ENCODE measurements at regions not wholly inside any gene's neighbourhood (a gene's known extent, or its start where the extent isn't known, plus 50 kb on each side); places are given as distances from the start of the nearest gene placed in this dataset.

DNA sequence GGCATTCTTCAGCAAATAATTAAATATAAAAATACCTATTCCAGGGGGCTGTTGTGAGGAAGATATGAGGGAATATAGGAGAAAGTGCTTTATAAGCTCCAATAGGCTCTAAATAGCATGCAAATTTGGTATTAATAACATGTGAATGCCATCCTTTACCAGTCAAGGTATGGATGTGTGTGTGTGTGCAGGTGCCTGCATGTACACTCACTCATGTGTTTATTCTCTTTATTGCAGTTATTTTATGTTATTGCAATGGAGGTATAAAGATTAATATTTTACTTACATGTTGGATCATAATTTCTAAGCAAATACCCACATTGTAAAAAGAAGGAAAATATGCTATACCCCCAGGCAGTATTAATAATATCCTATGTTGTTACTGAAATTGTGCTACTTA lies 1093.0 kb upstream of the GYPC start:
- H3K27me3 ChIP-seq (ENCODE audit: control insufficient read depth, insufficient read depth, low read length), result no peaks in the 10 kb centered on the region
- no peak for DNase-seq (ENCODE audit: low read depth, low spot score)
- TF ChIP-seq, protein P1, sequence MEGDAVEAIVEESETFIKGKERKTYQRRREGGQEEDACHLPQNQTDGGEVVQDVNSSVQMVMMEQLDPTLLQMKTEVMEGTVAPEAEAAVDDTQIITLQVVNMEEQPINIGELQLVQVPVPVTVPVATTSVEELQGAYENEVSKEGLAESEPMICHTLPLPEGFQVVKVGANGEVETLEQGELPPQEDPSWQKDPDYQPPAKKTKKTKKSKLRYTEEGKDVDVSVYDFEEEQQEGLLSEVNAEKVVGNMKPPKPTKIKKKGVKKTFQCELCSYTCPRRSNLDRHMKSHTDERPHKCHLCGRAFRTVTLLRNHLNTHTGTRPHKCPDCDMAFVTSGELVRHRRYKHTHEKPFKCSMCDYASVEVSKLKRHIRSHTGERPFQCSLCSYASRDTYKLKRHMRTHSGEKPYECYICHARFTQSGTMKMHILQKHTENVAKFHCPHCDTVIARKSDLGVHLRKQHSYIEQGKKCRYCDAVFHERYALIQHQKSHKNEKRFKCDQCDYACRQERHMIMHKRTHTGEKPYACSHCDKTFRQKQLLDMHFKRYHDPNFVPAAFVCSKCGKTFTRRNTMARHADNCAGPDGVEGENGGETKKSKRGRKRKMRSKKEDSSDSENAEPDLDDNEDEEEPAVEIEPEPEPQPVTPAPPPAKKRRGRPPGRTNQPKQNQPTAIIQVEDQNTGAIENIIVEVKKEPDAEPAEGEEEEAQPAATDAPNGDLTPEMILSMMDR (IDR thresholded peaks at IDR 0.05; ENCODE audit: low read depth, low read length), result no peak
- ChIA-PET POLR2A (no interaction called here), CTCF (no interaction called here)
- no peak overlapping the region for H3K4me3 ChIP-seq (ENCODE audit: low read depth, low read length)
- H3K9me3 ChIP-seq (ENCODE audit: control insufficient read depth, insufficient read depth, low read length), result no peaks in the 10 kb centered on the region; the same call in 1 of the 2 replicates
- H3K27ac ChIP-seq (ENCODE audit: low read depth, low read length), result no peak overlapping the region

DNA sequence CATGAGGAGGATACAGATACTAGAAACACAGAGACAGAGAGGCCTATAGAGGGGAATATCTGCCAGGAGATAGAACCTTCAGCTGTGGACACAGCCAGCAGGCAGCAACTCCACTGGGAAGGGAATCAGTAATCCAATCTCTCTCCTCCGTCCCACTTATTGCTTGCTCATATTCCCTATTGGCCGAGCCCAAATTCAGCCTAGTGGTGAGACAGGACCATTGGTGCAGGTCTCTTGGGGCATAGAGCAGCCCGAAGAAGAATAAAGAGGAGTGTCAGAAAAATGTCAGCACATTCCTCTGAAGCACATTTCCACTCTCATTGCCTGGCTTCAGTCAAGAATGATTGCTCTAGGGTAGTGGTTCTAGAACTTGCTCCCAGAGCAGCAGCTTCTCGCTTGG lies 1091.5 kb upstream of the GYPC start:
- Histone ChIP-seq H3K27ac (ENCODE audit: low read depth, low read length) (no peak overlapping the region), H3K27me3 (ENCODE audit: control insufficient read depth, insufficient read depth, low read length) (no peaks in the 10 kb centered on the region), H3K4me3 (ENCODE audit: low read depth, low read length) (no peak overlapping the region), H3K9me3 (ENCODE audit: control insufficient read depth, insufficient read depth, low read length) (no peaks in the 10 kb centered on the region; the same call in 1 of the 2 replicates)
- DNase-seq (ENCODE audit: low read depth, low spot score), result no peak
- TF ChIP-seq, protein P1 (IDR thresholded peaks at IDR 0.05; ENCODE audit: low read depth, low read length), result no peak
- ChIA-PET CTCF (no interaction called here), POLR2A (no interaction called here)

DNA sequence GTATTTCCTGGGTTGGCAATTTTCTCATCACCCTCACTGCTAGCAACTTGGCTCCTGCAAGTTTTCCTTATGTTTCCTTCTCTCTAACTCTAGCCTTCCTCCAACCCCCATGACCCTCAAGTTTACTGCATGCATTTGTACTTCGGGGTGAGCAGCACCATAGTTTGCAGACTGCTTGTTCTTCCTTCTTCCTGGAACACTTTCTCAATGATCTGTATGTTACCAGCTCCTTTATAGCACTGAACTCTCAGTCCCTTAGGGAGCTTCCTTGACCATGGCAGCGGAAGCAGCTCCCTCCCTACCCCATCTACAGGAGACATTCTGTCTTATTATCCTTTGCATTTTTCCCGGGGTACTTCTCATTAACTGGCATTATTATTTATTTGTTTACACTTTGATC lies 1089.5 kb upstream of the GYPC start:
- CTCF ChIA-PET, result no interaction called here

DNA sequence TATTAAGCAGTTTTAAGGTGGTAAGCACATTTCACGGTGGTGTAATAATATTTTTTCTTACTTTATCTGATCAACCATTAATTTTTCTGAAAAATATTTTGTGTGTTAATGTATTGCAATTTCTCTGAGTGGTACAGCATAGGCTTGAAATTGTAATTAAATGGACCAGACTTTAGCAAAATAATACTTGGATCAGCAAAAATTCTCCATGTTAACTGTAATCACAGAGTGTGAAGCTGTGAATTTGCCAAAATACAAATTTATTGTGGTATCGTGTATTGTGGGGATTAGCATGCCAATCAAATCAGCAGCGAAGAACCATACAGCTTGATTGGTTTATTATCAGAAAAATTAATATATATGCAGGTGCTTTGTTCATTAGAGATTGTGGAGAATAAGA lies 1088.9 kb upstream of the GYPC start:
- H3K4me3 ChIP-seq (ENCODE audit: low read depth, low read length), result no peak overlapping the region
- no peak for DNase-seq (ENCODE audit: low read depth, low spot score)
- H3K27ac ChIP-seq (ENCODE audit: low read depth, low read length), result no peak overlapping the region
- no peaks in the 10 kb centered on the region; the same call in 1 of the 2 replicates for H3K9me3 ChIP-seq (ENCODE audit: control insufficient read depth, insufficient read depth, low read length)
- no peaks in the 10 kb centered on the region for H3K27me3 ChIP-seq (ENCODE audit: control insufficient read depth, insufficient read depth, low read length)
- POLR2A ChIA-PET, result no interaction called here
- TF ChIP-seq, protein P1 (IDR thresholded peaks at IDR 0.05; ENCODE audit: low read depth, low read length), result no peak
- CTCF ChIA-PET, result no interaction called here

More for the DNA sequence above, 1089.5 kb upstream of the GYPC start:
- H3K4me3 ChIP-seq (ENCODE audit: low read depth, low read length), result no peak overlapping the region
- no peaks in the 10 kb centered on the region; the same call in 1 of the 2 replicates for H3K9me3 ChIP-seq (ENCODE audit: control insufficient read depth, insufficient read depth, low read length)
- no peak for DNase-seq (ENCODE audit: low read depth, low spot score)
- POLR2A ChIA-PET, result no interaction called here
- H3K27ac ChIP-seq (ENCODE audit: low read depth, low read length), result no peak overlapping the region
- H3K27me3 ChIP-seq (ENCODE audit: control insufficient read depth, insufficient read depth, low read length), result no peaks in the 10 kb centered on the region
- TF ChIP-seq, protein P1 (IDR thresholded peaks at IDR 0.05; ENCODE audit: low read depth, low read length), result no peak

DNA sequence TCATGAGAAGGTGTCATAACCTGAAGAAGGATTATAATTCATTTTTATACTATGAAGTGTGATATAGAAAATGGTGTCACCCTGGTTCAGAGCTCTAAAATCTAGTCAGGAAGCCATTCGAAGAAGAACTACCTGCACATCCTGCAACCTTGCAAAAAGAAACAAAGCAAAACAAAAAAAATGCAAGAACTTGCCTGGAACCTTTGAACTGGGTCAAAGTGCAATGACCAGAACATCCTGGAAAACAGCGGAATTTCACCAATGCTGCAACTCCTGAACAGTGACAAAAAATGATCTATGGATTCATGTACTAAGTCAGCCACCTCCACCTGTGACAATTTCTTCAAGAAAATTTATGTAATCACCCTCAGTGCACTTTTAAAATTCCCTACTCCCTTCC lies 1083.3 kb upstream of the GYPC start:
- ChIA-PET POLR2A (no interaction called here), CTCF (no interaction called here)
- DNase-seq (ENCODE audit: low read depth, low spot score), result no peak
- Histone ChIP-seq H3K9me3 (ENCODE audit: control insufficient read depth, insufficient read depth, low read length) (no peaks in the 10 kb centered on the region), H3K27me3 (ENCODE audit: control insufficient read depth, insufficient read depth, low read length) (no peaks in the 10 kb centered on the region), H3K27ac (ENCODE audit: low read depth, low read length) (no peak overlapping the region), H3K4me3 (ENCODE audit: low read depth, low read length) (no peak overlapping the region)
- TF ChIP-seq, protein P1 (IDR thresholded peaks at IDR 0.05; ENCODE audit: low read depth, low read length), result no peak
